Choroid plexus epithelial cell (primary cell): ENCODE measurements at regions not wholly inside any gene's neighbourhood (a gene's known extent, or its start where the extent isn't known, plus 50 kb on each side); places are given as distances from the start of the nearest gene placed in this dataset.
A peak's percentile ranks its signal among the peaks of the same experiment; 100 is the strongest.

Experiments used
- DNase-seq: peaks from one replicate; pipeline ENCODE4 v3.0.0-alpha.2; 2010; ENCODE audit warnings: low read depth
- H3K4me3 ChIP-seq: 2 replicates; pipeline ENCODE4 v1.5.1; 2011; ENCODE audit warnings: low read depth, mild to moderate bottlenecking, control low read depth, low read length, moderate library complexity
- TF ChIP-seq, protein P1 (sequence below): conservative IDR thresholded peaks from 2 replicates; pipeline ENCODE4 v1.5.1; 2011; ENCODE audit warnings: low read depth, mild to moderate bottlenecking, control low read depth, inconsistent platforms, low read length, moderate library complexity

DNA sequence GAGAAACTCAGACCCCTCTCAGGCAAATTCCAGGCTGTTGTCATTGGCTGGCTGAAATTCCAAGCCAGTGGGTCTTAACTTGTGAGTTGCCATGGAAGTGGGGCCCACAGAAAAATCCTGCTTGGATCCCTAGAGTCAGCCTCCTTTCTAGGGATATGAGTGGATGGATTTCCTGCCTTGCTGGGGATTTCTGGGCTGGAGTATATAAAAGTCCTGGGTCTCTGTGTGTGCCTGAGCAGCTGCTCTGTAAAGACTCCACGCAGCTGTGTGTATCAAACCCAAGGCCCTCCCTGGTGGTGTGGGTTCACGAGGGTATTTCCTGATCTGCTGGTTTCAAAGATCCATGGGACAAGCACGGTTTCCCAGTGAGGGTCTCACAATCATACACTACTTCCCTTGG is 1077.1 kb downstream of the SLC16A7 start:
- DNase-seq = no peak
- TF ChIP-seq, protein P1, sequence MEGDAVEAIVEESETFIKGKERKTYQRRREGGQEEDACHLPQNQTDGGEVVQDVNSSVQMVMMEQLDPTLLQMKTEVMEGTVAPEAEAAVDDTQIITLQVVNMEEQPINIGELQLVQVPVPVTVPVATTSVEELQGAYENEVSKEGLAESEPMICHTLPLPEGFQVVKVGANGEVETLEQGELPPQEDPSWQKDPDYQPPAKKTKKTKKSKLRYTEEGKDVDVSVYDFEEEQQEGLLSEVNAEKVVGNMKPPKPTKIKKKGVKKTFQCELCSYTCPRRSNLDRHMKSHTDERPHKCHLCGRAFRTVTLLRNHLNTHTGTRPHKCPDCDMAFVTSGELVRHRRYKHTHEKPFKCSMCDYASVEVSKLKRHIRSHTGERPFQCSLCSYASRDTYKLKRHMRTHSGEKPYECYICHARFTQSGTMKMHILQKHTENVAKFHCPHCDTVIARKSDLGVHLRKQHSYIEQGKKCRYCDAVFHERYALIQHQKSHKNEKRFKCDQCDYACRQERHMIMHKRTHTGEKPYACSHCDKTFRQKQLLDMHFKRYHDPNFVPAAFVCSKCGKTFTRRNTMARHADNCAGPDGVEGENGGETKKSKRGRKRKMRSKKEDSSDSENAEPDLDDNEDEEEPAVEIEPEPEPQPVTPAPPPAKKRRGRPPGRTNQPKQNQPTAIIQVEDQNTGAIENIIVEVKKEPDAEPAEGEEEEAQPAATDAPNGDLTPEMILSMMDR = no peak
- H3K4me3 ChIP-seq = no peak overlapping the region

- DNase-seq = no peak
- TF ChIP-seq, protein P1 = no peak
- H3K4me3 ChIP-seq = no peak overlapping the region
These were observed 1089.3 kb downstream of the SLC16A7 start for GRCh38 chr12:60684988-60685655.

GRCh38 chr12:60689137-60689536 is 1093.3 kb downstream of the SLC16A7 start:
- DNase-seq = no peak
- H3K4me3 ChIP-seq = no peak overlapping the region
- TF ChIP-seq, protein P1 = no peak

DNA sequence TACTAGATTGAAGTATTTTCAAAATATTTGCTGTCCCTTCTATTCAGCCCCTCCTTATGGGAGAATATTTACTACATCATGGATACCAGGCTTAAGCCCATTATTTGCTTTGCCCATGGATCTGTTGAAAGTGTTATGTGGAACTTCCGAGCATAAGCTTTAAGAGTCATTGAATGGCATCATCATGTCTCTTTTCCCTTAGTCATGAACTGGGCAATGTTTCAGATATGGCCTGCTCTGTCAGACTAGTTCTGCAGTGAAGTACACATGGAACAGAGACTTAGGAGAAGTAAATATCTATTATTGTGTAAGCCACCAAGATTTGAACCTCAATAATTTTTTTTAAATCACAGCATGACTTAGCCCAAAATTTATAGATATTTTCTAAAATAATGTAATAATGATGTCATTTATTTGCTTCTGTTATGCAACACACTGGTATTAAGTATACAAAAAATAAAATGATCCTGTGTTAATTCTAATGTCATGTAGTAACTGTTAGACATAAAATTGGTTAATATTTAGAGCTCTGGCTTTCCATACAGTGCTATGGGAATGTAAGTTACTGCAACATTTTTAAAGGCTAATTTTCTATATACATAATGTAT is 1097.3 kb downstream of the SLC16A7 start:
- TF ChIP-seq, protein P1 = no peak
- peak; percentile 1 for DNase-seq
- no peak overlapping the region for H3K4me3 ChIP-seq

- H3K4me3 ChIP-seq = no peak overlapping the region
- no peak for DNase-seq
- TF ChIP-seq, protein P1 = no peak
These were observed 1108.5 kb downstream of the SLC16A7 start for GRCh38 chr12:60704171-60704914.

- TF ChIP-seq, protein P1 = no peak
These were observed 1114.4 kb downstream of the SLC16A7 start for GRCh38 chr12:60710246-60710645.

More at GRCh38 chr12:60710246-60710645, 1114.4 kb downstream of the SLC16A7 start:
- no peak for DNase-seq
- no peak overlapping the region for H3K4me3 ChIP-seq
